ENCODE measurements at regions not wholly inside any gene's neighbourhood (a gene's known extent, or its start where the extent isn't known, plus 50 kb on each side); places are given as distances from the start of the nearest gene placed in this dataset.

DNA sequence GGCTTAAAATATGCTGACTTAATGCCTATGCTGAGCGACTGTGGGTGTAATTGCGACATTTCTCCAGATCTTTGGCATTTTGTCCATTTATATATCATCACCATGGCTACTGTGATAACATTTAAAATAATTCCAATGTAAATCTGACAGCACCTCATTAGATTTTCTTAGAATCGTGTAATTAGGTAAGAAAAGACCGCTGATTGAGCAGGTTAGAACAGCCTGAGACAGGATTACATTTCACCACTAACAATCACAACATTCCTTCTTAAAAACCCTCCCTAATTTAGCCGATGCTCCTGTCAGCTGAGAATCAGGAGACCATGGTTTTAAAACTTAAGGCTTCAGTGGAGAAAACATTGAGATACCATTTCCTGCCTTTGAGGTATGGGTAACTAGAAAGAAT lies 455.3 kb upstream of the PDZRN3 start:
- no peaks in the 10 kb centered on the region for H3K36me3 Mint-ChIP-seq (ENCODE audit: insufficient read depth in 1 of 3, low read depth in 3 of 3)
- Histone ChIP-seq H4K5ac (ENCODE audit: insufficient read length, low read depth, low read length) (no peak overlapping the region), H3K27ac (ENCODE audit: insufficient read length, low read depth, low read length) (no peak overlapping the region), H3K56ac (ENCODE audit: insufficient read length, low read depth, low read length) (no peak overlapping the region), H3K79me1 (ENCODE audit: insufficient read depth, low read depth, low read length, poor library complexity, severe bottlenecking) (no peaks in the 10 kb centered on the region), H3K27me3 (ENCODE audit: insufficient read depth, low read length) (no peaks in the 10 kb centered on the region), H4K8ac (replicated peaks; ENCODE audit: insufficient read length, low read depth, low read length) (no peak overlapping the region), H2BK5ac (ENCODE audit: insufficient read length, low read length) (no peak overlapping the region), H3K79me2 (ENCODE audit: insufficient read depth, low read length) (no peaks in the 10 kb centered on the region), H2BK15ac (ENCODE audit: low read depth, low read length) (no peak overlapping the region), H3K18ac (ENCODE audit: insufficient read length, low read depth, low read length) (no peak overlapping the region), H2AFZ (ENCODE audit: low read length) (no peak overlapping the region), H4K91ac (ENCODE audit: insufficient read length, low read depth, low read length) (no peak overlapping the region), H3K4ac (ENCODE audit: low read depth, low read length) (no peak overlapping the region), H3K9ac (ENCODE audit: extremely low read depth, insufficient read length, low read length) (no peak overlapping the region), H2BK120ac (ENCODE audit: low read depth, low read length, poor library complexity, severe bottlenecking) (no peak overlapping the region), H2BK20ac (ENCODE audit: low read depth, low read length, poor library complexity, severe bottlenecking) (no peak overlapping the region), H3K14ac (ENCODE audit: insufficient read depth, low read length) (no peak overlapping the region; the same call in 1 of the 2 replicates), H4K20me1 (ENCODE audit: control insufficient read depth, insufficient read depth, insufficient read length) (no peaks in the 10 kb centered on the region), H3K23ac (ENCODE audit: insufficient read length, low read depth, low read length) (no peak overlapping the region), H3T11ph (ENCODE audit: low read length) (no peak overlapping the region), H2AK5ac (ENCODE audit: insufficient read length, low read length) (no peak overlapping the region), H2BK12ac (ENCODE audit: insufficient read length, low read depth, low read length) (no peak overlapping the region), H3K23me2 (ENCODE audit: insufficient read length, low read depth, low read length, poor library complexity, severe bottlenecking) (no peaks in the 10 kb centered on the region), H3K9me3 (ENCODE audit: control insufficient read depth, low read depth, low read length) (no peaks in the 10 kb centered on the region), H3K4me2 (ENCODE audit: insufficient read depth, insufficient read length, low read length) (no peak overlapping the region), H3K4me1 (ENCODE audit: insufficient read depth, low read length) (no peaks in the 10 kb centered on the region)
- no peaks in the 10 kb centered on the region for H3K27me3 Mint-ChIP-seq (ENCODE audit: low read depth)
- peaks cover 9% of the 10 kb centered on the region in 2 experiments for H3K4me1 Mint-ChIP-seq
- no peak overlapping the region for H3K27ac Mint-ChIP-seq
- H3K4me3 Mint-ChIP-seq, result no peak overlapping the region
- no peaks in the 10 kb centered on the region for H3K9me3 Mint-ChIP-seq
- no peak for DNase-seq
- no CpG with 5 or more reads among the region's 5 CpGs for WGBS (ENCODE audit: extremely low coverage, insufficient read length, low lambda C conversion rate)
- TF ChIP-seq, protein P1, sequence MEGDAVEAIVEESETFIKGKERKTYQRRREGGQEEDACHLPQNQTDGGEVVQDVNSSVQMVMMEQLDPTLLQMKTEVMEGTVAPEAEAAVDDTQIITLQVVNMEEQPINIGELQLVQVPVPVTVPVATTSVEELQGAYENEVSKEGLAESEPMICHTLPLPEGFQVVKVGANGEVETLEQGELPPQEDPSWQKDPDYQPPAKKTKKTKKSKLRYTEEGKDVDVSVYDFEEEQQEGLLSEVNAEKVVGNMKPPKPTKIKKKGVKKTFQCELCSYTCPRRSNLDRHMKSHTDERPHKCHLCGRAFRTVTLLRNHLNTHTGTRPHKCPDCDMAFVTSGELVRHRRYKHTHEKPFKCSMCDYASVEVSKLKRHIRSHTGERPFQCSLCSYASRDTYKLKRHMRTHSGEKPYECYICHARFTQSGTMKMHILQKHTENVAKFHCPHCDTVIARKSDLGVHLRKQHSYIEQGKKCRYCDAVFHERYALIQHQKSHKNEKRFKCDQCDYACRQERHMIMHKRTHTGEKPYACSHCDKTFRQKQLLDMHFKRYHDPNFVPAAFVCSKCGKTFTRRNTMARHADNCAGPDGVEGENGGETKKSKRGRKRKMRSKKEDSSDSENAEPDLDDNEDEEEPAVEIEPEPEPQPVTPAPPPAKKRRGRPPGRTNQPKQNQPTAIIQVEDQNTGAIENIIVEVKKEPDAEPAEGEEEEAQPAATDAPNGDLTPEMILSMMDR (conservative IDR thresholded peaks at IDR 0.05), result no peak

All from H9 (cell line).